GM18907 (cell line): ENCODE measurements at regions not wholly inside any gene's neighbourhood (a gene's known extent, or its start where the extent isn't known, plus 50 kb on each side); places are given as distances from the start of the nearest gene placed in this dataset.
"Not testable (repeated sequence)": the region's sequence is repeated elsewhere in the genome, so short reads cannot be mapped to it uniquely, and the experiment has no call there.

Experiments
- ATAC-seq: cut with Tn5 transposase; IDR thresholded peaks from one replicate; pipeline ENCODE4 v1.9.1; 2021; ENCODE audit warnings: mild to moderate bottlenecking, moderate library complexity; ENCODE audit not compliant: unreplicated experiment

- ATAC-seq = no peak
These were observed 107.7 kb downstream of the SEPTIN7 start for GRCh38 chr7:35908331-35909216.

- no peak for ATAC-seq
These were observed 109.1 kb downstream of the SEPTIN7 start for GRCh38 chr7:35909870-35910357.

- not testable (repeated sequence) for ATAC-seq
These were observed 109.8 kb downstream of the SEPTIN7 start for GRCh38 chr7:35910621-35911020.

- ATAC-seq = not testable (repeated sequence)
These were observed 112.5 kb downstream of the SEPTIN7 start for GRCh38 chr7:35913350-35913749.

DNA sequence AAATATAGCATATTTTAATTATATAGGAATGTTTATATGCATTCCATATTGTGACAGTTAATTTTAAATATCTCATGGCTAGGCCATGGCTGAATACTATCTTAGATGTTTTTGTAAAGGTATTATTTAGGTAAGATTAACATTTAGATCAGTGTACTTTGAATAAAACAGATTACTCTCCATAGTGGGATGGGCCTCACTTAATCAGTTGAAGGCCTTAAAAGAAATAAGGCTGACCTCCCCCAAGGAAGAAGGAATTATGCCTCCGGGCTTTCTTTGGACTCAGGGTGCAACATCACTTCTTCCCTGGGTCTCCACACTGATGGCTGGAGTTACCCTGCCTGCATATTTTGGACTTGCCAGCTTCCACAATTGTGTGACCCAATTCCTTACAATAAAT is 113.4 kb downstream of the SEPTIN7 start:
- ATAC-seq = not testable (repeated sequence)

GRCh38 chr7:35915247-35915955 is 114.5 kb downstream of the SEPTIN7 start:
- ATAC-seq = not testable (repeated sequence)

- ATAC-seq = not testable (repeated sequence)
These were observed 117.4 kb downstream of the SEPTIN7 start for GRCh38 chr7:35918217-35918616.

DNA sequence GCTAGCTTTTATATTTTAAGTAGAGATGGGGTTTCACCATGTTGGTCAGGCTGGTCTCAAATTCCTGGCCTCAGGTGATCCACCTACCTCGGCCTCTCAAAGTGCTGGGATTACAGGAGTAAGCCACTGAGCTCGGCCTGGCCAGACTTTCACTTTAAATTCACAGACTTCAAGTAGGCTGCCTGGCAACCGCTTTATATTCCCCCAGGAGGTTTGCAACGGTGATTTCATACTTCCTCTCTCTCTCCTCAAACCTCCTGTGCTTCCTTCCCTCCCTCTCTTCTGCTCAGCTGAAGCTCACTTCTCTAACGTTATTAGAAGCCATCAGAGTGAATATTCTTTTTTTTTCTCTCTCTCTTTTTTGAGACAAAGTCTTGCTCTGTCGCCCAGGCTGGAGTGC is 118.8 kb downstream of the SEPTIN7 start:
- ATAC-seq = peak; percentile 88

DNA sequence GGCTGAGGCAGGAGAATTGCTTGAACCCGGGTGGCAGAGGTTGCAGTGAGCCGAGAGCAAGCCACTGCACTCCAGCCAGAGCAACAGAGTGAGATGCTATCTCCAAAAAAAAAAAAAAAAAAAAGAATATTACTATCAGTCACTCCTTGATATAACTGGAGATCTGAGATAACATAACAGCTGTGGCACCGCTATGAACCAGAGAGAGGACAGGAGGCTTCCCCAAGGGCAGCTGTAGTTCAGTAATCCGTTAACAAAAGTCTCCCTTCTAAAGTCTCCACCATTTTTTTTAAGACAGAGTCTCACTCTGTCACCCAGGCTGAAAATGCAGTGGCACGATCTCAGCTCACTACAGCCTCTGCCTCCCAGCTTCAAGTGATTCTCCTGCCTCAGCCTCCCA is 120.5 kb downstream of the SEPTIN7 start:
- not testable (repeated sequence) for ATAC-seq

GRCh38 chr7:35924668-35925067 is 123.8 kb downstream of the SEPTIN7 start:
- ATAC-seq = not testable (repeated sequence)

DNA sequence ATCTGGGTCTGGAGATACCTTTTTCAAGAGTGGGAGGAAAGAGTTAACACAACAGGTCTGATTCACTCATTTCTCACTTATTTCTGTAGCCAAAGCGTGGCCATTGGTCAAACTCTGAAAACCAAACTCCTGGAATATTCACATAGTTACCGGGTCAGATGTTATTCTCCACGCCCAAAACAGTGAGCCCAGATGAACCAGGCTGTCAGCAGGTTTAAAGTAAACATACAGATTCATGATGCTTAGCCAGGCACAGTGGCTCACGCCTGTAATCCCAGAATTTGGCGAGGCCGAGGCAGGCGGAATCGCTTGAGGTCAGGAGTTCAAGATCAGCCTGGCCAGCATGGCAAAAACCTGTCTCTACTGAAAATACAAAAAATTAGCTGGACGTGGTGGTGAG is 126.1 kb downstream of the SEPTIN7 start:
- ATAC-seq = not testable (repeated sequence)

DNA sequence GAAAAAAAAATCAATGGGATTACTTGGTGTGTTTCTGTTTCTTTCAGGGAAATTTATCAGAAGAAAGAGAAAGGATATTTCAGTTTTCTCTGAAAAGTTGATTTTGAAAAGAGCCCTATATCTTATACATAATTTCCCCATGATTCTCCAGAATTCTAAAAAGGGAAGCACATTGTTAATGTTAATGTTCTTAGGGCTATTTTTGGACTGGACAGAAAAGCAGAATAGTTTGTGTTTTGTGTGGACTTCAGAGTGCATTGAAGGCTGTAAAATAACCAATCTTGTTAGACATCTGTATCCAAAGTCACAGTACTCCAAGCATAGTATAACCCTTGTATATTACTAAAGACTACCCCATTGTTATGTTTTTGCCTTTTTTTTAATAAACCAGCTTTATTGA is 130.3 kb downstream of the SEPTIN7 start:
- not testable (repeated sequence) for ATAC-seq

- ATAC-seq = not testable (repeated sequence)
These were observed 130.7 kb downstream of the SEPTIN7 start for GRCh38 chr7:35931551-35931950.

- ATAC-seq = not testable (repeated sequence)
These were observed 139.8 kb downstream of the SEPTIN7 start for GRCh38 chr7:35940695-35941094.

- ATAC-seq = not testable (repeated sequence)
These were observed 144.8 kb downstream of the SEPTIN7 start for GRCh38 chr7:35945621-35946020.

DNA sequence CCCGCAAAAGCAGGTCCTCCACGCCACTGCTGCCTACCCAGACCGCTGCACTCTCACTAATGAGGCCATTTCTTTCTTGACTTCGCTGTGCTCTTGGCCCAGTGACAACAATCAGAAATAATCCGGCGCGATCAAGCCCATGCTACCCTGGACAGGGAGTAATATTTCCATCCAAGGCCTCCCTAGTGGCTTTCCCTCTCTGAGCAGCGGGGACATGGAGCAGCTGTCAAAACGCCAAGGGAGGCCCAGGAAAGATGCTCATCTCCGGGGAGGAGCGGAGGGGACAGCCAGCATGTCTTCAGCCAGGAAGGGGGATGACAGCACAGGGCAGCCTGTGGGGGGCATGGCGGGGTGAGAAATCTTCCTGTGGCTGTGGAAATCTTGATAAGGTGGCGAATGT is 154.9 kb downstream of the SEPTIN7 start:
- not testable (repeated sequence) for ATAC-seq

- not testable (repeated sequence) for ATAC-seq
These were observed 156.1 kb downstream of the SEPTIN7 start for GRCh38 chr7:35956988-35957387.

GRCh38 chr7:35961260-35961659 is 160.4 kb downstream of the SEPTIN7 start:
- not testable (repeated sequence) for ATAC-seq

- ATAC-seq = not testable (repeated sequence)
These were observed 161.8 kb downstream of the SEPTIN7 start for GRCh38 chr7:35962607-35963006.

DNA sequence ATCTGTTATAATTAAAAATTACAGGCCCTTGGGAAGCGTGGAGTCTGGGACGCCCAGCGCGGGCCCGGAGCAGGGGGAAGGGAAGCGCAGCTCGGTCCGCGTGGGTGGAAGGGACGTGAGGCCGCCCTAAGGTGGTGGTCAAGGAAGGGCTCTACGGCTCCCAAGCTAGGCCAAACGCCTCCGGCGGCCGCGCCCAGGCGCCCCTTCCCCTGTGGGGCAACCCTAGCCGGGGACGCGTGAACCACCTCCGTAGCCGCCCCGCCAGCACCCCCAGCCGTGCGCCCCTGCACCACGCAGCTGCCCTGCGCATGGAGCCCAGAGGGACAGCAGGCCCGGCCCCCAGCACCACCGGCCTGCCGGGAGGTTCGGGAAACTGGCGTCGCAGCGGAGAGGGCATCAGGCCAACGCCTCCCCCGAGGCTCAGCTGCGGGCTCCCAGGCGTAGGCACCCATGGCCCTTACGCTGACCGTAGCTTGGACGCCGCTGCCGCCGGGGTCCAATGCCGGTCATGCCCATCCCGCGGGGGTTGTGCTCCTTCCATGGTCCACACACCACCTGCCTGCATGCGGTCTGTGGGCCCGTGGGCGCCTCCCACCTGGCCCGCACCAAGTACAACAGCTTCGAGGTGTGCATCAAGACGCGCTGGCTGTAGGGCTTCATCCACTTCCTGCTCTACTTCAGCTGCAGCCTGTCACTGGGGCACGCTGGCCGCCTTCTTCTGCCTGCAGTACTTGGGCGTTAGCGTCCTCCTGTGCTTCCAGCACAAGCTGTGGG is 166.7 kb downstream of the SEPTIN7 start:
- no peak for ATAC-seq
